ENCODE measurements at regions not wholly inside any gene's neighbourhood (a gene's known extent, or its start where the extent isn't known, plus 50 kb on each side); places are given as distances from the start of the nearest gene placed in this dataset.

- DNase-seq (ENCODE audit: insufficient read length, low spot score) (no peak), FAIRE-seq (no peak)
- no peak for TF ChIP-seq POLR2AphosphoS5 (IDR thresholded peaks at IDR 0.05; ENCODE audit: low read depth, low read length)
- TF ChIP-seq SPI1 (IDR thresholded peaks at IDR 0.05; ENCODE audit: low read depth, low read length) = no peak
- no peak for TF ChIP-seq POLR2A (IDR thresholded peaks at IDR 0.05; ENCODE audit: low read depth, low read length)
- TF ChIP-seq PAX5 (IDR thresholded peaks at IDR 0.05; ENCODE audit: insufficient read depth, low read length, severe bottlenecking) = no peak
- TF ChIP-seq TAF1 (IDR thresholded peaks at IDR 0.05; ENCODE audit: low read depth, low read length) = no peak
- no peak for TF ChIP-seq POU2F2 (IDR thresholded peaks at IDR 0.05; ENCODE audit: low read depth, low read length)
Observed at GRCh38 chr11:24386546-24387397, 110.1 kb upstream of the LUZP2 start.

GRCh38 chr11:24389575-24389974 is 107.3 kb upstream of the LUZP2 start:
- FAIRE-seq (no peak), DNase-seq (ENCODE audit: insufficient read length, low spot score) (no peak)
- TF ChIP-seq POLR2A (IDR thresholded peaks at IDR 0.05; ENCODE audit: low read depth, low read length) = no peak
- no peak for TF ChIP-seq SPI1 (IDR thresholded peaks at IDR 0.05; ENCODE audit: low read depth, low read length)
- no peak for TF ChIP-seq TAF1 (IDR thresholded peaks at IDR 0.05; ENCODE audit: low read depth, low read length)
- TF ChIP-seq PAX5 (IDR thresholded peaks at IDR 0.05; ENCODE audit: insufficient read depth, low read length, severe bottlenecking) = no peak
- no peak for TF ChIP-seq POLR2AphosphoS5 (IDR thresholded peaks at IDR 0.05; ENCODE audit: low read depth, low read length)
- TF ChIP-seq POU2F2 (IDR thresholded peaks at IDR 0.05; ENCODE audit: low read depth, low read length) = no peak

GRCh38 chr11:24390016-24390415 is 106.8 kb upstream of the LUZP2 start:
- DNase-seq (ENCODE audit: insufficient read length, low spot score) (no peak), FAIRE-seq (no peak)
- no peak for TF ChIP-seq POU2F2 (IDR thresholded peaks at IDR 0.05; ENCODE audit: low read depth, low read length)
- TF ChIP-seq POLR2AphosphoS5 (IDR thresholded peaks at IDR 0.05; ENCODE audit: low read depth, low read length) = no peak
- no peak for TF ChIP-seq TAF1 (IDR thresholded peaks at IDR 0.05; ENCODE audit: low read depth, low read length)
- no peak for TF ChIP-seq POLR2A (IDR thresholded peaks at IDR 0.05; ENCODE audit: low read depth, low read length)
- no peak for TF ChIP-seq PAX5 (IDR thresholded peaks at IDR 0.05; ENCODE audit: insufficient read depth, low read length, severe bottlenecking)
- no peak for TF ChIP-seq SPI1 (IDR thresholded peaks at IDR 0.05; ENCODE audit: low read depth, low read length)

- TF ChIP-seq POU2F2 (IDR thresholded peaks at IDR 0.05; ENCODE audit: low read depth, low read length) (no peak), TAF1 (IDR thresholded peaks at IDR 0.05; ENCODE audit: low read depth, low read length) (no peak), POLR2AphosphoS5 (IDR thresholded peaks at IDR 0.05; ENCODE audit: low read depth, low read length) (no peak), SPI1 (IDR thresholded peaks at IDR 0.05; ENCODE audit: low read depth, low read length) (no peak), POLR2A (IDR thresholded peaks at IDR 0.05; ENCODE audit: low read depth, low read length) (no peak), PAX5 (IDR thresholded peaks at IDR 0.05; ENCODE audit: insufficient read depth, low read length, severe bottlenecking) (no peak)
- DNase-seq (ENCODE audit: insufficient read length, low spot score) = no peak
- FAIRE-seq = no peak
Observed at GRCh38 chr11:24390762-24391161, 106.1 kb upstream of the LUZP2 start.

GRCh38 chr11:24391167-24391566 is 105.7 kb upstream of the LUZP2 start:
- no peak for FAIRE-seq
- TF ChIP-seq POLR2A (IDR thresholded peaks at IDR 0.05; ENCODE audit: low read depth, low read length) = no peak
- TF ChIP-seq POLR2AphosphoS5 (IDR thresholded peaks at IDR 0.05; ENCODE audit: low read depth, low read length) = no peak
- TF ChIP-seq TAF1 (IDR thresholded peaks at IDR 0.05; ENCODE audit: low read depth, low read length) = no peak
- no peak for TF ChIP-seq SPI1 (IDR thresholded peaks at IDR 0.05; ENCODE audit: low read depth, low read length)
- TF ChIP-seq POU2F2 (IDR thresholded peaks at IDR 0.05; ENCODE audit: low read depth, low read length) = no peak
- TF ChIP-seq PAX5 (IDR thresholded peaks at IDR 0.05; ENCODE audit: insufficient read depth, low read length, severe bottlenecking) = no peak
- no peak for DNase-seq (ENCODE audit: insufficient read length, low spot score)

GRCh38 chr11:24400059-24400665 is 96.7 kb upstream of the LUZP2 start:
- TF ChIP-seq PAX5 (IDR thresholded peaks at IDR 0.05; ENCODE audit: insufficient read depth, low read length, severe bottlenecking) (no peak), POU2F2 (IDR thresholded peaks at IDR 0.05; ENCODE audit: low read depth, low read length) (no peak), TAF1 (IDR thresholded peaks at IDR 0.05; ENCODE audit: low read depth, low read length) (no peak), POLR2A (IDR thresholded peaks at IDR 0.05; ENCODE audit: low read depth, low read length) (no peak), POLR2AphosphoS5 (IDR thresholded peaks at IDR 0.05; ENCODE audit: low read depth, low read length) (no peak), SPI1 (IDR thresholded peaks at IDR 0.05; ENCODE audit: low read depth, low read length) (no peak)
- no peak for FAIRE-seq
- no peak for DNase-seq (ENCODE audit: insufficient read length, low spot score)

GRCh38 chr11:24406389-24406788 is 90.5 kb upstream of the LUZP2 start:
- TF ChIP-seq PAX5 (IDR thresholded peaks at IDR 0.05; ENCODE audit: insufficient read depth, low read length, severe bottlenecking) (no peak), TAF1 (IDR thresholded peaks at IDR 0.05; ENCODE audit: low read depth, low read length) (no peak), POLR2A (IDR thresholded peaks at IDR 0.05; ENCODE audit: low read depth, low read length) (no peak), POLR2AphosphoS5 (IDR thresholded peaks at IDR 0.05; ENCODE audit: low read depth, low read length) (no peak), POU2F2 (IDR thresholded peaks at IDR 0.05; ENCODE audit: low read depth, low read length) (no peak), SPI1 (IDR thresholded peaks at IDR 0.05; ENCODE audit: low read depth, low read length) (no peak)
- no peak for DNase-seq (ENCODE audit: insufficient read length, low spot score)
- no peak for FAIRE-seq

- FAIRE-seq = no peak
- no peak for DNase-seq (ENCODE audit: insufficient read length, low spot score)
- TF ChIP-seq PAX5 (IDR thresholded peaks at IDR 0.05; ENCODE audit: insufficient read depth, low read length, severe bottlenecking) (no peak), SPI1 (IDR thresholded peaks at IDR 0.05; ENCODE audit: low read depth, low read length) (no peak), POLR2A (IDR thresholded peaks at IDR 0.05; ENCODE audit: low read depth, low read length) (no peak), POLR2AphosphoS5 (IDR thresholded peaks at IDR 0.05; ENCODE audit: low read depth, low read length) (no peak)
Observed at GRCh38 chr11:24406980-24407379, 89.9 kb upstream of the LUZP2 start.

GRCh38 chr11:24407733-24408132 is 89.1 kb upstream of the LUZP2 start:
- TF ChIP-seq SPI1 (IDR thresholded peaks at IDR 0.05; ENCODE audit: low read depth, low read length) = no peak
- TF ChIP-seq TAF1 (IDR thresholded peaks at IDR 0.05; ENCODE audit: low read depth, low read length) = no peak
- no peak for TF ChIP-seq POLR2AphosphoS5 (IDR thresholded peaks at IDR 0.05; ENCODE audit: low read depth, low read length)
- FAIRE-seq = no peak
- no peak for DNase-seq (ENCODE audit: insufficient read length, low spot score)
